NB4 (cell line): ENCODE measurements at regions not wholly inside any gene's neighbourhood (a gene's known extent, or its start where the extent isn't known, plus 50 kb on each side); places are given as distances from the start of the nearest gene placed in this dataset.

Source experiments
- DNase-seq: peaks from one replicate; pipeline ENCODE4 v3.0.0; 2010; ENCODE audit warnings: low read depth
- H3K4me3 ChIP-seq: one replicate; pipeline ENCODE4 v1.5.1; 2011; ENCODE audit warnings: mild to moderate bottlenecking, low read depth, low read length, moderate library complexity
- MYC ChIP-seq: IDR thresholded peaks from 2 replicates; pipeline ENCODE4 v1.6.1; 2011; ENCODE audit warnings: low read depth, low read length
- POLR2A ChIP-seq: IDR thresholded peaks from 2 replicates; pipeline ENCODE4 v1.6.1; 2011; ENCODE audit warnings: mild to moderate bottlenecking; ENCODE audit not compliant: insufficient read length; ENCODE audit errors: extremely low read depth
- TF ChIP-seq, protein P1 (sequence below): IDR thresholded peaks from 2 replicates; pipeline ENCODE4 v1.6.1; 2011; ENCODE audit warnings: low read depth, low read length
- TF ChIP-seq, protein P2 (sequence below): IDR thresholded peaks from one replicate; pipeline ENCODE4 v1.5.1; 2012; ENCODE audit warnings: low read depth, low read length

- no peak overlapping the region for H3K4me3 ChIP-seq
- DNase-seq: no peak
- TF ChIP-seq POLR2A (no peak), MYC (no peak)
- TF ChIP-seq, protein P1, sequence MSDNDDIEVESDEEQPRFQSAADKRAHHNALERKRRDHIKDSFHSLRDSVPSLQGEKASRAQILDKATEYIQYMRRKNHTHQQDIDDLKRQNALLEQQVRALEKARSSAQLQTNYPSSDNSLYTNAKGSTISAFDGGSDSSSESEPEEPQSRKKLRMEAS: no peak
- TF ChIP-seq, protein P2, sequence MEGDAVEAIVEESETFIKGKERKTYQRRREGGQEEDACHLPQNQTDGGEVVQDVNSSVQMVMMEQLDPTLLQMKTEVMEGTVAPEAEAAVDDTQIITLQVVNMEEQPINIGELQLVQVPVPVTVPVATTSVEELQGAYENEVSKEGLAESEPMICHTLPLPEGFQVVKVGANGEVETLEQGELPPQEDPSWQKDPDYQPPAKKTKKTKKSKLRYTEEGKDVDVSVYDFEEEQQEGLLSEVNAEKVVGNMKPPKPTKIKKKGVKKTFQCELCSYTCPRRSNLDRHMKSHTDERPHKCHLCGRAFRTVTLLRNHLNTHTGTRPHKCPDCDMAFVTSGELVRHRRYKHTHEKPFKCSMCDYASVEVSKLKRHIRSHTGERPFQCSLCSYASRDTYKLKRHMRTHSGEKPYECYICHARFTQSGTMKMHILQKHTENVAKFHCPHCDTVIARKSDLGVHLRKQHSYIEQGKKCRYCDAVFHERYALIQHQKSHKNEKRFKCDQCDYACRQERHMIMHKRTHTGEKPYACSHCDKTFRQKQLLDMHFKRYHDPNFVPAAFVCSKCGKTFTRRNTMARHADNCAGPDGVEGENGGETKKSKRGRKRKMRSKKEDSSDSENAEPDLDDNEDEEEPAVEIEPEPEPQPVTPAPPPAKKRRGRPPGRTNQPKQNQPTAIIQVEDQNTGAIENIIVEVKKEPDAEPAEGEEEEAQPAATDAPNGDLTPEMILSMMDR: no peak
These were observed 212.4 kb upstream of the USP24 start for GRCh38 chr1:55427606-55428005.

DNA sequence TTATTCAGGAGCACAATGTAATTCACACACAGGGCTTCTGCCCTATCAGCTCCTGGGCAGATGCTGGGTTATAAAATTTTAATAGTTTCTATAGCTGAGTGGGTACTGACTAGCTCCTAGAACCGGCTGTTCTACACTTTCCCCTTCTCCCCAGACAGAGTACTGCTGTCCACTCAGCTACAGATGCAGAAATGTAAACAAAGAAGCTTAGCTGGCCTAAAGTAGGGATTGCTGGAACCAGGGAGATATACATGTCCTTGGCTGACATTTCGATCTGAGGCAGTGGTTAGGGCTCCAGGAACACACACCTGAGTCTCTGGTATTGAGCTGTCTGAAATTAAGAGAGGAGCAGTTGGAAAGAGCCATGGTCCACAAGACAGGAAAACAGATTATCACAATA lies 211.5 kb upstream of the USP24 start:
- no peak for DNase-seq
- TF ChIP-seq, protein P2: no peak
- TF ChIP-seq POLR2A: no peak
- TF ChIP-seq, protein P1: no peak
- TF ChIP-seq MYC: no peak
- H3K4me3 ChIP-seq: no peak overlapping the region

DNA sequence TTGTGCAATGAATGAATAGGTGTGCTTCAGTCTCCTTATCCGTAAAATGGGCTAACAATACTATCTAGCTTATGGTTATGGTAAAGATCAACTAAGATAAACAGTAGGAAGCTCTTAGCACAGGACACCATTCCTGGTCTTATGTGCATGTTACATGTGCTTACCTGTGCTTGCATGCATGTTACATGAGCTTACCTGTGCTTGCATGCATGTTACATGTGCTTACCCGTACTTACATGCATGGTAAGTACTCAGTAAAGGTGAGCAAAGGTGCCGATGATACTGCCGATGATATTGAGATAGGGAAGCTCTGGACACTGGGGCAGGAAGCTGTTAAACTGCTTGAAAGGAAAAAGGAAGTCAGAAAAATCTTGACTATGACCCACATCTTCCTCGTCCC lies 211.0 kb upstream of the USP24 start:
- H3K4me3 ChIP-seq: no peak overlapping the region
- no peak for DNase-seq
- TF ChIP-seq, protein P2: no peak
- TF ChIP-seq MYC (no peak), POLR2A (no peak)
- TF ChIP-seq, protein P1: no peak

DNA sequence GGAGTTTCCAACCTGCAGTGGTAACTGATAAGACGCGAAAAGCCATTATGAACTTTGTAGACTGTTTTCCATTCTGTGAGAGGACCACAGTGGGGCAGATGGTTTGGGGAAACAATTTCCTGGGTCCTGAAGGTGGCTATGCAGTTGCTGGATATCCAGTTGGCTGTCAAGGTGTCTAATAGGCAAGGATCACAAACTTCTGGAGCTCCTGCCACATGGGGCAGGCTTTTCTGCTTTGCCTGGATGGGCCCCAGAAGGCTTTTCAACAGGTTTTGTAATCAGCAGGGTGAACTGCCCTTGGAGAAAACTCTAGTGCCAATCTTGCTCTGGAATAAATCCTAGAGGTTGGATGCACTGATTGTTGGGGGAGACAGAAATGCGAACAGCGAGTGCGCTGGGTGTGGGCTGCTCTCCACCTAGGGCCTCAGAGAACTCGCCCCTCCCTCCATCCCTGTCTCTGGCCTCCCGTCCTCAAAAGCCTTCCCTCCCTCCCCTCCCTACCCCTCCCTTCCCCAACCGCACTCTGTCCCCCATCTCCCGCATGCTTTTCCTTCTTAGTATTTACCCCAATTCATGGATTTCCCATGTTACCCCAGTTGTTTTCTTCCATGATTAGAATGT lies 210.3 kb upstream of the USP24 start:
- TF ChIP-seq POLR2A: no peak
- TF ChIP-seq MYC: no peak
- TF ChIP-seq, protein P1: no peak
- TF ChIP-seq, protein P2: no peak
- DNase-seq: no peak
- no peak overlapping the region for H3K4me3 ChIP-seq

DNA sequence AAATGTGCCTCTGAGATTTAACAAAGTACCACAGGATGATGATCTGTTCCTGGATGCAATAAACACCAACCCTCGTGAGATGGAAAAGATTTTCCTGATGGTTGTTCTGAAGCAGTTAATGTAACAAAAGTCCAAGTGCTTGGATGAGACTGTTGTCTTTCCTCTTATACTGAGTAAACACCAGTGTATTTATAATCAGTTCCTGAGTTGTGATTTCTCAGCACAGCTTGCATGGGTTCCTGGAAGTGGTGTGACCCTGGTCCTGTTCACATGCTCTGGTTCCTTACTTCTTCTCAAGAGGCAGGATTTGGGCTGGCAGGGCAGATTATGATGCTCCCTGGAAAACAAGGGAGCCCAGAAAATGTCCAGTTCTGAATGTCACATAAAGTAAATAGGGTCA lies 208.2 kb upstream of the USP24 start:
- no peak for DNase-seq
- H3K4me3 ChIP-seq: no peak overlapping the region
- TF ChIP-seq MYC: no peak
- TF ChIP-seq, protein P2: no peak
- TF ChIP-seq POLR2A: no peak
- TF ChIP-seq, protein P1: no peak
